ENCODE measurements at regions not wholly inside any gene's neighbourhood (a gene's known extent, or its start where the extent isn't known, plus 50 kb on each side); places are given as distances from the start of the nearest gene placed in this dataset.
"Not testable (repeated sequence)": the region's sequence is repeated elsewhere in the genome, so short reads cannot be mapped to it uniquely, and the experiment has no call there.

- no peak for DNase-seq (ENCODE audit: low read depth, low spot score)
Observed at GRCh38 chr12:13443498-13443897, 247.0 kb downstream of the EMP1 start.

GRCh38 chr12:13443028-13443427 lies 246.5 kb downstream of the EMP1 start:
- DNase-seq (ENCODE audit: low read depth, low spot score) = no peak

- no peak for DNase-seq (ENCODE audit: low read depth, low spot score)
Observed at GRCh38 chr12:13442457-13442856, 245.9 kb downstream of the EMP1 start.

- no peak for DNase-seq (ENCODE audit: low read depth, low spot score)
Observed at GRCh38 chr12:13440844-13441243, 244.3 kb downstream of the EMP1 start.

GRCh38 chr12:13437541-13437940 lies 241.0 kb downstream of the EMP1 start:
- DNase-seq (ENCODE audit: low read depth, low spot score) = no peak

GRCh38 chr12:13436696-13437391 lies 240.3 kb downstream of the EMP1 start:
- no peak for DNase-seq (ENCODE audit: low read depth, low spot score)

- DNase-seq (ENCODE audit: low read depth, low spot score) = no peak
Observed at GRCh38 chr12:13436182-13436581, 239.7 kb downstream of the EMP1 start.

GRCh38 chr12:13435235-13435933 lies 238.9 kb downstream of the EMP1 start:
- DNase-seq (ENCODE audit: low read depth, low spot score) = no peak

- DNase-seq (ENCODE audit: low read depth, low spot score) = no peak
Observed at GRCh38 chr12:13433768-13434167, 237.2 kb downstream of the EMP1 start.

GRCh38 chr12:13431041-13431440 lies 234.5 kb downstream of the EMP1 start:
- DNase-seq (ENCODE audit: low read depth, low spot score) = no peak

GRCh38 chr12:13428538-13429265 lies 232.2 kb downstream of the EMP1 start:
- no peak for DNase-seq (ENCODE audit: low read depth, low spot score)

GRCh38 chr12:13425766-13426165 lies 229.2 kb downstream of the EMP1 start:
- no peak for DNase-seq (ENCODE audit: low read depth, low spot score)

GRCh38 chr12:13422291-13422690 lies 225.8 kb downstream of the EMP1 start:
- DNase-seq (ENCODE audit: low read depth, low spot score) = no peak

GRCh38 chr12:13417516-13417915 lies 221.0 kb downstream of the EMP1 start:
- DNase-seq (ENCODE audit: low read depth, low spot score) = no peak

GRCh38 chr12:13411287-13411686 lies 214.8 kb downstream of the EMP1 start:
- DNase-seq (ENCODE audit: low read depth, low spot score) = no peak

GRCh38 chr12:13405961-13406703 lies 209.6 kb downstream of the EMP1 start:
- DNase-seq (ENCODE audit: low read depth, low spot score) = no peak

GRCh38 chr12:13404631-13405473 lies 208.3 kb downstream of the EMP1 start:
- DNase-seq (ENCODE audit: low read depth, low spot score) = no peak

GRCh38 chr12:13404111-13404628 lies 207.6 kb downstream of the EMP1 start:
- DNase-seq (ENCODE audit: low read depth, low spot score) = no peak

- not testable (repeated sequence) for DNase-seq (ENCODE audit: low read depth, low spot score)
Observed at GRCh38 chr12:13391375-13391774, 194.8 kb downstream of the EMP1 start.

- DNase-seq (ENCODE audit: low read depth, low spot score) = no peak
Observed at GRCh38 chr12:13390918-13391317, 194.4 kb downstream of the EMP1 start.

All from pulmonary artery endothelial cell (primary cell).